ENCODE measurements at regions not wholly inside any gene's neighbourhood (a gene's known extent, or its start where the extent isn't known, plus 50 kb on each side); places are given as distances from the start of the nearest gene placed in this dataset.
"Not testable (repeated sequence)": the region's sequence is repeated elsewhere in the genome, so short reads cannot be mapped to it uniquely, and the experiment has no call there.

DNA sequence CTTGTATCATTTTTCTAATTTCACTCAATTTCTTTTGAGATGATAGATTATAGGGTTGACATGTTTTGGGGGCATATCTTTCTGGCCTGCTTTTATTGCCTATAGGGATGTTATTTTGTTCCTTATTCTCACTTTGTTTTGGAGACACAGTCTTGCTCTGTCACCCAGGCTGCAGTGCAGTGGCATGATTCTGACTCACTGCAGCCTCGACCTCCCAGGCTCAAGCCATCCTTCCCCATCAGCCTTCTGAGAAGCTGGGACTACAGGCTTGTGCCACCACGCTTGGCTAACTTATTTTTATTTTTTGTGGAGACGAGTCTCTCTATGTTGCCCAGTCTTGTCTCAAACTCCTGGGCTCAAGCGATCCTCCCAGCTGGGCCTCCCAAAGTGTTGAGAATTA lies 72.8 kb upstream of the FAN1 start:
- H3K4me3 Mint-ChIP-seq (ENCODE audit: unreplicated experiment), result no peak overlapping the region

DNA sequence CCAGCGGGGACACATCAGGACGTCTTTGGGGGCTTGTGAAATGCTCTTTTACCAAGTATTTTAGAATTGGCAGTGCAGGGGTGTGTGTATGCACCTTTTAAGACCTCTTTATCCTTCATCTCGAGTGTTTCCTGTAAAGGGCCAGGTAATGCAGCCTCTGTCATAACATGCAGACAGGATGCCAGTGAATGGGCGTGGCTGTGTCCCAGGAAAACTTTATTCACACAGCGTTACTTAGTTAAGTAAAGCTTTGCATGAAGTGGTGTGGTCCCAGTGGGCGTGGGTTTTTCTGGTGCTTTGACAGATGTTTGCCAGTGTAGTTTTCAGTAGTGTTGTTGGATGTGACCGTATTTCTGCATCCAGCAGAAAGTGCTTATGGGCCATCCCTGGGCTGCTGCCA lies 70.3 kb upstream of the FAN1 start:
- not testable (repeated sequence) for H3K9me3 Mint-ChIP-seq (ENCODE audit: unreplicated experiment); H3K9me3 ChIP-seq (ENCODE audit: insufficient read depth, low read depth, low read length); H3K4me3 Mint-ChIP-seq (ENCODE audit: unreplicated experiment); H3K4me1 ChIP-seq (ENCODE audit: insufficient read depth, low read length); H3K4me2 ChIP-seq (ENCODE audit: low read length); H2AFZ ChIP-seq (ENCODE audit: low read depth, low read length); H3K4me1 Mint-ChIP-seq (ENCODE audit: low read depth, unreplicated experiment); DNase-seq (ENCODE audit: low read depth); FAIRE-seq; H3K79me2 ChIP-seq (ENCODE audit: insufficient read depth, low read length); H3K36me3 ChIP-seq (ENCODE audit: insufficient read depth, low read length); H3K27ac Mint-ChIP-seq (ENCODE audit: unreplicated experiment); H4K20me1 ChIP-seq (ENCODE audit: insufficient read depth, low read length); H3K36me3 Mint-ChIP-seq (ENCODE audit: low read depth, unreplicated experiment); H3K27me3 Mint-ChIP-seq (ENCODE audit: low read depth, unreplicated experiment); H3K4me3 ChIP-seq (ENCODE audit: insufficient read depth, low read depth, low read length); H3K27ac ChIP-seq (ENCODE audit: low read depth, low read length); H3K27me3 ChIP-seq (ENCODE audit: insufficient read depth, low read length); H3K9ac ChIP-seq (ENCODE audit: low read length)

More for the DNA sequence above, 72.8 kb upstream of the FAN1 start:
- no peak overlapping the region for H3K4me3 ChIP-seq (ENCODE audit: insufficient read depth, low read depth, low read length)
- no peaks in the 10 kb centered on the region for H4K20me1 ChIP-seq (ENCODE audit: insufficient read depth, low read length)
- no peaks in the 10 kb centered on the region for H3K9me3 Mint-ChIP-seq (ENCODE audit: unreplicated experiment)
- H3K36me3 Mint-ChIP-seq (ENCODE audit: low read depth, unreplicated experiment), result no peaks in the 10 kb centered on the region
- no peaks in the 10 kb centered on the region for H3K4me1 ChIP-seq (ENCODE audit: insufficient read depth, low read length)
- no peak overlapping the region for H2AFZ ChIP-seq (ENCODE audit: low read depth, low read length)
- no peak overlapping the region for H3K27ac Mint-ChIP-seq (ENCODE audit: unreplicated experiment)
- no peaks in the 10 kb centered on the region for H3K27me3 Mint-ChIP-seq (ENCODE audit: low read depth, unreplicated experiment)
- no peak for TF ChIP-seq EZH2 (IDR thresholded peaks at IDR 0.05; ENCODE audit: insufficient read depth, low read length)
- TF ChIP-seq, protein P1, sequence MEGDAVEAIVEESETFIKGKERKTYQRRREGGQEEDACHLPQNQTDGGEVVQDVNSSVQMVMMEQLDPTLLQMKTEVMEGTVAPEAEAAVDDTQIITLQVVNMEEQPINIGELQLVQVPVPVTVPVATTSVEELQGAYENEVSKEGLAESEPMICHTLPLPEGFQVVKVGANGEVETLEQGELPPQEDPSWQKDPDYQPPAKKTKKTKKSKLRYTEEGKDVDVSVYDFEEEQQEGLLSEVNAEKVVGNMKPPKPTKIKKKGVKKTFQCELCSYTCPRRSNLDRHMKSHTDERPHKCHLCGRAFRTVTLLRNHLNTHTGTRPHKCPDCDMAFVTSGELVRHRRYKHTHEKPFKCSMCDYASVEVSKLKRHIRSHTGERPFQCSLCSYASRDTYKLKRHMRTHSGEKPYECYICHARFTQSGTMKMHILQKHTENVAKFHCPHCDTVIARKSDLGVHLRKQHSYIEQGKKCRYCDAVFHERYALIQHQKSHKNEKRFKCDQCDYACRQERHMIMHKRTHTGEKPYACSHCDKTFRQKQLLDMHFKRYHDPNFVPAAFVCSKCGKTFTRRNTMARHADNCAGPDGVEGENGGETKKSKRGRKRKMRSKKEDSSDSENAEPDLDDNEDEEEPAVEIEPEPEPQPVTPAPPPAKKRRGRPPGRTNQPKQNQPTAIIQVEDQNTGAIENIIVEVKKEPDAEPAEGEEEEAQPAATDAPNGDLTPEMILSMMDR (IDR thresholded peaks at IDR 0.05; ENCODE audit: insufficient read depth, low read depth, low read length), result no peak
- no peak overlapping the region for H3K4me2 ChIP-seq (ENCODE audit: low read length)
- H3K9ac ChIP-seq (ENCODE audit: low read length), result no peak overlapping the region
- H3K36me3 ChIP-seq (ENCODE audit: insufficient read depth, low read length), result peaks cover 4% of the 10 kb centered on the region
- no peaks in the 10 kb centered on the region for H3K4me1 Mint-ChIP-seq (ENCODE audit: low read depth, unreplicated experiment)
- no peaks in the 10 kb centered on the region for H3K27me3 ChIP-seq (ENCODE audit: insufficient read depth, low read length)
- FAIRE-seq (no peak), DNase-seq (ENCODE audit: low read depth) (no peak)
- no peak overlapping the region for H3K27ac ChIP-seq (ENCODE audit: low read depth, low read length)
- H3K9me3 ChIP-seq (ENCODE audit: insufficient read depth, low read depth, low read length), result no peaks in the 10 kb centered on the region
- peaks cover 4% of the 10 kb centered on the region for H3K79me2 ChIP-seq (ENCODE audit: insufficient read depth, low read length)

DNA sequence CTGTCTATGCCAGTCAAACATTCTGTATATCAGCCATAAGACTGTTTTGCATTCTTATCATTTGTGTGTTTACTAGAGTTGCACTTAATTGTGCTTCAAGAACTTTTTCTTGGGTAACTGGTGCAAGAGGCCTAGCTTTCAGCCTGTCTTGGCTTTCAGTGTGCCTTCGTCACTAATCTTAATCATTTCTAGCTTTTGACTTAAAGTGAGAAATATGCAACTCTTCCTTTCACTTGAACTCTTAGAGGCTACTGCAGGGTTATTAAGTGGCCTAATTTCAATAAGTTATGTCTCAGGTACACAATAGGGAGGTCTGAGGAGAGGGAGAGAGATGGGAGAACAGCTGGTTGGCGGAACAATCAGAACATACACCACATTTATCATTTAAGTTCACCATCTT lies 62.1 kb upstream of the FAN1 start:
- H3K27me3 Mint-ChIP-seq (ENCODE audit: low read depth, unreplicated experiment); H4K20me1 ChIP-seq (ENCODE audit: insufficient read depth, low read length); H3K4me1 Mint-ChIP-seq (ENCODE audit: low read depth, unreplicated experiment); H3K4me3 Mint-ChIP-seq (ENCODE audit: unreplicated experiment); H3K27ac ChIP-seq (ENCODE audit: low read depth, low read length); H3K79me2 ChIP-seq (ENCODE audit: insufficient read depth, low read length); H3K9me3 ChIP-seq (ENCODE audit: insufficient read depth, low read depth, low read length); H2AFZ ChIP-seq (ENCODE audit: low read depth, low read length); FAIRE-seq; H3K4me2 ChIP-seq (ENCODE audit: low read length); H3K4me3 ChIP-seq (ENCODE audit: insufficient read depth, low read depth, low read length); H3K36me3 Mint-ChIP-seq (ENCODE audit: low read depth, unreplicated experiment); H3K36me3 ChIP-seq (ENCODE audit: insufficient read depth, low read length); H3K4me1 ChIP-seq (ENCODE audit: insufficient read depth, low read length); H3K9me3 Mint-ChIP-seq (ENCODE audit: unreplicated experiment); H3K27ac Mint-ChIP-seq (ENCODE audit: unreplicated experiment); H3K9ac ChIP-seq (ENCODE audit: low read length); H3K27me3 ChIP-seq (ENCODE audit: insufficient read depth, low read length); DNase-seq (ENCODE audit: low read depth): not testable (repeated sequence)

DNA sequence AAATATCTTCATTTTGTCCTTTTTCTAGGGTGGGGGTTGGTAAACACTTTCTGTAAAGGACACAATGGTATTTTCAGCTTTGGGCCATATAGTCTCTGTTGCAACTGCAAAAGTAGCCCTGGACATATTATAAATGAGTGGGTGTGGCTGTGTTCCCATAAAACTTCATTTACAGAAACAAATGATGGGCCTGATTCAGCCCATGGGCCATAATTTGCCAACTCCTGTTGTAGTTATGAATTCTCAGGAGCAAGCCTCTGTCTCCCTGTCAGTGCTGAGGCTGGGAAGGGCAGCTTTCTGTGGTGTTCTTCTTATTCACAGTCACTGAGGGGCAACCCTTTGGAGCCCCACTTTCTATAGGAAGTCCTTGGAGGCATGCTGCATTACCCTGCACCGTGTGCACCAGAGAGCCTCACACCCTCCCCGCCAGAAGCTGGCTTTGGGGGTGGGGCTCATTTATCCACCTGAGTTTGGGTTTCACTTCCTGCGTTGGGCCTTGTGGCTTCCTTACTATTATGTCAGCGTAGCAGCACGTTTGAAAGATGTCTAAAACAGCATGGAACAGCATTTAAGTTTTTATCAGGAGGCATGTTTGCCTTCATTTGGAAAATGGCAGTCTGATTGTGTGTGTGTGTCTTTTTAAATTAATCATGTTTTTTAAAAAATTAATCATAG lies 60.8 kb upstream of the FAN1 start:
- not testable (repeated sequence) for H3K4me1 Mint-ChIP-seq (ENCODE audit: low read depth, unreplicated experiment); H2AFZ ChIP-seq (ENCODE audit: low read depth, low read length); H3K27me3 Mint-ChIP-seq (ENCODE audit: low read depth, unreplicated experiment); H3K9me3 Mint-ChIP-seq (ENCODE audit: unreplicated experiment); H4K20me1 ChIP-seq (ENCODE audit: insufficient read depth, low read length); H3K27me3 ChIP-seq (ENCODE audit: insufficient read depth, low read length); DNase-seq (ENCODE audit: low read depth); H3K9me3 ChIP-seq (ENCODE audit: insufficient read depth, low read depth, low read length); H3K4me3 Mint-ChIP-seq (ENCODE audit: unreplicated experiment); H3K36me3 Mint-ChIP-seq (ENCODE audit: low read depth, unreplicated experiment); FAIRE-seq; H3K4me3 ChIP-seq (ENCODE audit: insufficient read depth, low read depth, low read length); H3K4me2 ChIP-seq (ENCODE audit: low read length); H3K36me3 ChIP-seq (ENCODE audit: insufficient read depth, low read length); H3K27ac Mint-ChIP-seq (ENCODE audit: unreplicated experiment); H3K79me2 ChIP-seq (ENCODE audit: insufficient read depth, low read length); H3K27ac ChIP-seq (ENCODE audit: low read depth, low read length); H3K4me1 ChIP-seq (ENCODE audit: insufficient read depth, low read length); H3K9ac ChIP-seq (ENCODE audit: low read length)

DNA sequence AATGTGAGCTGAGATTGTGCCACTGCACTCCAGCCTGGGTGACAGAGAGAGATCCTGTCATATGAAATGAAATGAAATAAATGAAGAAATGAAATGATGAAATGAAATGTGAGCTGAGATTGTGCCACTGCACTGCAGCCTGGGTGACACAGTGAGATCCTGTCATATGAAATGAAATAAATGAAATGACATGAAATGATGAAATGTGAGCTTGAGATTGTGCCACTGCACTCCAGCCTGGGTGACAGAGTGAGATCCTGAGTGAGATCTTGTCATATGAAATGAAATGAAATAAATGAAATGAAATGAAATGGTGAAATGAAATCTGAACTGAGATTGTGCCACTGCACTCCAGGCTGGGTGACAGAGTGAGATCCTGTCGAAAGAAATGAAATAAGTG lies 58.2 kb upstream of the FAN1 start:
- H3K27ac Mint-ChIP-seq (ENCODE audit: unreplicated experiment); H3K4me1 ChIP-seq (ENCODE audit: insufficient read depth, low read length); H4K20me1 ChIP-seq (ENCODE audit: insufficient read depth, low read length); H3K9ac ChIP-seq (ENCODE audit: low read length); FAIRE-seq; DNase-seq (ENCODE audit: low read depth); H3K4me1 Mint-ChIP-seq (ENCODE audit: low read depth, unreplicated experiment); H3K4me2 ChIP-seq (ENCODE audit: low read length); H3K36me3 Mint-ChIP-seq (ENCODE audit: low read depth, unreplicated experiment); H3K4me3 Mint-ChIP-seq (ENCODE audit: unreplicated experiment); H3K36me3 ChIP-seq (ENCODE audit: insufficient read depth, low read length); H3K27me3 ChIP-seq (ENCODE audit: insufficient read depth, low read length); H3K27ac ChIP-seq (ENCODE audit: low read depth, low read length); H3K9me3 Mint-ChIP-seq (ENCODE audit: unreplicated experiment); H3K9me3 ChIP-seq (ENCODE audit: insufficient read depth, low read depth, low read length); H3K27me3 Mint-ChIP-seq (ENCODE audit: low read depth, unreplicated experiment); H3K79me2 ChIP-seq (ENCODE audit: insufficient read depth, low read length); H3K4me3 ChIP-seq (ENCODE audit: insufficient read depth, low read depth, low read length); H2AFZ ChIP-seq (ENCODE audit: low read depth, low read length): not testable (repeated sequence)
